ENCODE measurements at regions not wholly inside any gene's neighbourhood (a gene's known extent, or its start where the extent isn't known, plus 50 kb on each side); places are given as distances from the start of the nearest gene placed in this dataset.

DNA sequence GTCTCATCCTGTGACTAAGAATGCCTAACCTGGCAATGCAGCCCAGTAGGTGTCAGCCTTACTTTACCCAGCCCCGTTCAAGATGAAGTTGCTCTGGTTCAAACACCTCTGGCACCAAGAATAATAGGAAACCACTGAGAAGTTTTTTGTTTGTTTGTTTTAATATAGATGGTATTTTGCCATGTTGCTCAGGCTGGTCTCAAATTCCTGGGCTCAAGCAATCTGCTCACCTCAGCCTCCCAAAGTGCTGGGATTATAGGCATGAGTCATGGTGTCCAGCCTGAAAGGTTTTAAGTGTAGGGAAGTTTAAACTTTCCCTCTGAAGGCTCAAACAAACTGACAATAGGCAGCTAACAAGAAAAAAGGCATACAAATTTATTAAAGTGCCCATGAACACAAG is 51.2 kb upstream of the ABCC4 start:
- DNase-seq (ENCODE audit: low read depth), result no peak

DNA sequence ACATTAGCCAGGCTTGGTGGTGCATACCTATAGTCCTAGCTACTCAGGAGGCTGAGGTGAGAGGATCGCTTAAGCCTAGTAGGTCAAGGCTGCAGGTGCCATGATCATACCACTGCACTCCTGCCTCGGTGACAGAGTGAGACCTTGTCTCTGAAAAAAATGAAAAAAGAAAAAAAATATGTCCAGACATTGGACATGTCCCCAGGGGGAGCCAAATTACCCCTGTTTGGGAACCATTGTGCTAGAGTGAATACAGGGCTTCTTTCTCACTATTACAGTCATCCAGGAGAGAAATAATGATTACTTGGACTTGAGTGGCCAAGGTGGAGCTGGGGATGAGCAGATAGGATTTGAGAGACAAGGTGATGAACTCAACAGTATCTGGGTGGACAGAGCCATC is 52.9 kb upstream of the ABCC4 start:
- no peak for DNase-seq (ENCODE audit: low read depth)

DNA sequence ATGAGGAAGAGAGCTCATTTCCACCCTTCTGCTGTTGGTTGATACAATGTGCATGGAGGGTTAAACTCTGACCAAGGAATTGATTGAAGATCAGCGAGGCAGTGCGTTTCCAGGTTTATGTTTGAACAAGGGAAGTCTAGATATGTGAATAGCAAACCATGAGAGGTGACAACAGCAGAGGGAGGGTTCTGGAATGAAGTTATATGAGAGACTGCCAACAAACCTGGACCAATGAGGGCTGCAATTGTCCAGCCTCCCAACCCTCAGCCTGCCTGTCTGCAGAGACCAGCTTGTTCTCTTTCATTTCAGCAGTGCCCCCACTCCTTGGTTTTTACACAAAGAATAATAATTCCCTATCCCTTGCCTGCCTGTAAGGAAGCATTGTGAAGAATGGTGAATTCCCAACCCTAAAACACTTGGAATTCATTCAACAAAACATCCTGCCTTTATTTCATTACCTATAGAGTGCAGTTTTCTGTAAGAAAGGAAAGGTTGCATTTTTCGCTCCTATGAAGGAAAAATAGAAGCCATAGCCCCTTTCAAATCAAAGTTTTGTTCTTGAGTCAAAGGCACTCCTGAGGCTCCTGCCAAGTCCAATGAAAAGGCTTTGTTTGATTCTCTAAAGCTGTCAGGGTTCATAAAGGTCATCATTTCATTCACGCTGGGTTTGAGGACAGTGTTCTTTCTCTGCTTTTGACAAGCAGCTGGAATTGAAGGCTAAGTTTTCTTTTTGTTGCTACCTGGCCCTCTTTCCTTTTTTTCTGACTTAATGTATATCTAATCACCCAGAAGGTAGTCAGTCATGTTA is 53.6 kb upstream of the ABCC4 start:
- DNase-seq (ENCODE audit: low read depth), result no peak

DNA sequence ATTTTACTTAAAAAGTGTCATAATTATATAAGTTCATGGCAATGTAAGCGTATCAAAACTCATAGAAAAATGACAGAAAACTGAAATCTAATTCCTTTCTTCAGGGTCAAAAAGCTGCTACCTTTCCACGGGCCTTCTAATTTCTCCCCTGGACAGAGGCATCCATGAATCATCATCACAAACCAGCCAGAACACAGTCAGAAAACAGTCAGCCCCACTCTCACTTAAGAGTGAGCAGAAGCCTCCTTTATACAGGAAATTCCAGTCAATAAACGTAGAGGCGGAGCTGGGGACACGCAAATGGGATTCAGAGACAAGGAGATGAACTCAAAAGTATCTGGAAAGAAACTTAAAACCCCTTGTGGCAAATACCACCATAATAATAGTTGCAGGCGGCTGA is 54.2 kb upstream of the ABCC4 start:
- no peak for DNase-seq (ENCODE audit: low read depth)

DNA sequence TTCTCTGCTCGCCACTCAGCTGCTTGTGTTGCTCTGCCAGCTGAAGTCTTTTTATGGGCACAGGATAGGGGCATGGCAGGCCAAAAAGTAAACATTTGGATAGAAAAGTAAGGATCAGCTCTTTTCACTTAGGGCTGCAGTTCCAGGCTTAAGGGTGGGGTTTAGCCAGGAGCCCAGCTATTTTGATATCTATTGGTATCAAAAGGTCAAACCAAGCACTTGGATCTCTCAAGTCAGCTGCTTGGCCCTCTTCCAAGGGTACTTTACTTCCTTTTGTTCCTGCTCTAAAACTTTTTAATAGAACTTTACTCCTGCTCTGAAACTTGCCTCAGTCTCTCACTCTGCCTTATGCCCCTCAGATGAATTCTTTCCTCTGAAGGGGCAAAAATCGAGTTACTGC is 55.7 kb upstream of the ABCC4 start:
- DNase-seq (ENCODE audit: low read depth), result no peak

DNA sequence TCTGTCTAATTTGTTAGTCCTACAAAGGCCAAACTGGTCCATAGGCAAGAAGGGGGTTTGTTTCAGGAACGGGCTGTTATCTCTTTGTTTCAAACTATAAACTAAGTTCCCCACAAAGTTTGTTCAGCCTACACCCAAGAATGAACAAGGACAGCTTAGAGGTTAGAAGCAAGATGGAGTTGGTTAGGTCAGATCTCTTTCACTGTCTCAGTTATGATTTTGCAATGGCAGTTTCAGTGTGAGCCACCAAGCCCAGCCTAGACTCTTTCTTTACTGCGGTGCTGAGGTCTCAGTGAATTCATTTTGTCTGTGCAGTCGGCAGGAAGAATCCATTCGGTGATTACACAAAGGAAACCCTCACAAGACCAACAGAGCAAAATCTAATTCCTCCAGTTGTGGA is 56.6 kb upstream of the ABCC4 start:
- DNase-seq (ENCODE audit: low read depth), result no peak

DNA sequence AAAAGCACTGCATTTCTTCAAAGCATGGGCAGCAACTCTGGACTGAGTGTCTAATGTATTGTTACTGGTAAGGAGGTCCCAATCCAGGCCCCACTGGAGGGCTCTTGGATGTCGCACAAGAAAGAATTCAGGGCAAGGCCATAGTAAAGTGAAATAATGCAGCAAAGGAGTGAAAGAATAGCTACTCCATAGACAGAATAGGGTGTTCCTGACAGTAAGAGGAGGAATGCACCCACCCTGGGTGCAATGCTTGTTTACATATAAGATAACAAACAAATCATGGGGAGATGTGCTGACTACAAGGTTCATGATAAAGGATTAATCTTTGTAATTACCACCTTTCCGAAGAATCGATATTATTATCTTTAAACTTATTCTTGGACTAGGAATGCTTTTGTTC is 58.8 kb upstream of the ABCC4 start:
- DNase-seq (ENCODE audit: low read depth), result no peak

DNA sequence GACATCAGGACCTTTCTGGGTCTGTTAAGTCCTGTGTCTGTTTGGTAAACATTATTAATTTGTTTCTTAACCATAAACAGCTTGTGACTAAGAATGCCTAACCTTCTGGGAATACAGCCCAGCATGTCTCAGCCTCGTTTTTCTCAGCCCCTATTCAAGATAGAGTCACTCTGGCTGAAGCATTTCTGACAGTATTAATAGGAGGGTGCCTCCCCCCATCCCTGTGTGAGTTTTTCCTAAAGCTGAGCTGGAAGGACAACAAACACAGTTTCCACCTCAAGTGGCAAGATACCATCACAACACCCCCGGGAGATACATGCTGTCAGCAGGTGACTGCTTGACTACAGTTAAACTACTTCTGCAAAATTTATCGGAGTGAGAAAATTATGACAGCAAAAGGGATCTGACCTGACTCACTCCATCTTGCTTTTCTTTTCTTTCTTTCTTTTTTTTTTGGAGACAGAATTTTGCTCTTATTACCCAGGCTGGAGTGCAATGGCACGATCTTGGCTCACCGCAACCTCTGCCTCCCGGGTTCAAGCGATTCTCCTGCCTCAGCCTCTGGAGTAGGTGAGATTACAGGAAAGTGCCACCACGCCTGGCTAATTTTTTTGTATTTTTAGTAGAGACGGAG is 59.3 kb upstream of the ABCC4 start:
- no peak for DNase-seq (ENCODE audit: low read depth)

DNA sequence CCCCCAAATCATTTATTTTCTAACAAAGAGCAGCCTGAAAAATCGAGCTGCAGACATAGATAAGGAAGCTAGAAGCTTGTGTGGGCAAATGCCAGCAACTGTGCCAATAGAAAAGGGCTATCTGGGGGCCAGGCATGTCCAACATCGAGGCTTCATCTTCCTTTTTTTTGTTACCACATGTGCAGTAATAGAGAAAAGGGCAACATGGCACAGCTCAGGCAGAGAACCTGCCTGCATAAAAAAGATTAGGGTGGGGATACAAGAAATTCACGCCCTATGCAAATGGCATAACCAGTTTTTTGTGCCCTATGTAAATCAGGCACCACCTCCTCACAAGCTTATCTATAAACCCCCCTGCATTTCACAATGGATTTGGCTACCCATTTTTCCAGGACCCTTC is 60.4 kb upstream of the ABCC4 start:
- DNase-seq (ENCODE audit: low read depth), result no peak

DNA sequence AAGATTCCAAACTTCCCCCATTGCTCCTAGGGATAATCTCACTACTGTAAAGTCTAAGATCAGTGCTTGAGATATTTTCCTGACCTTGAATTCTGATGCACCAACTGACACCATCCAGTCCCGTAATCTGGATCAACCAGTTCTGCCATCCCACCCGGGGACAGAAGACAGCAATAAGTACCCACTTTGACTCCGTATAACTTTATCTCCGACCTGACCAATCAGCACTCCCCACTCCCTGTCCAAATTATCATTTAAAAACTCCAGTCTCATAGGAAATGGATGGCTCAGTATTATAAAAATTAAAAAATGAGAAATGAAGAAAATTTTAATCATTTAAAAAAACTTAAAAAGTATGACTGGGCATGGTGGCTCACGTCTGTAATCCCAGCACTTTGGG is 61.4 kb upstream of the ABCC4 start:
- no peak for DNase-seq (ENCODE audit: low read depth)

DNA sequence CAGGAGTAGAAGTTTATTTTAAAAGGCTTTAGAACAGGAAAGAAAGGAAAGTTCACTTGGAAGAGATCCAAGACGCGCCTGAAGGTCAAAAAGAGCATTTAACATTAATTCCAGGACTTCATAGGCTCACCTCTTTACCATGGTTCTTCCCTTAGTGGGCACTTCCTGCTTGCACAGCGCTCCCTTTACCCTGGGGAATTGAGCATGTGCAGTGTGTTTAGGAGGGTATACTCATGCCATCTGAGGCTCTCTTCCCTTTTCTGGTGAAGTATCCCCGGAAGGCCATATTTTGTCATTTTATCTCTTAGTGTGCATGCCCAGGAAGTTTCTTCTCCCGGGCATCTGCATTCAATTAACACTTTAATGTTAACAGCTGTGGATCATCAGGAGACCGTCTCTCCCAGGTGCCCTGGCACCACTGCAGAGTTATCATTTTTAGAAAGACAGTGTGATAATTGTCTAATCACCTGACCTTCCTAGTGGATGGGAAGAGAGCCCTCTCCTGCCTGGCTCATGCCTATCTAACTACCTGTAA is 66.1 kb upstream of the ABCC4 start:
- no peak for DNase-seq (ENCODE audit: low read depth)

DNA sequence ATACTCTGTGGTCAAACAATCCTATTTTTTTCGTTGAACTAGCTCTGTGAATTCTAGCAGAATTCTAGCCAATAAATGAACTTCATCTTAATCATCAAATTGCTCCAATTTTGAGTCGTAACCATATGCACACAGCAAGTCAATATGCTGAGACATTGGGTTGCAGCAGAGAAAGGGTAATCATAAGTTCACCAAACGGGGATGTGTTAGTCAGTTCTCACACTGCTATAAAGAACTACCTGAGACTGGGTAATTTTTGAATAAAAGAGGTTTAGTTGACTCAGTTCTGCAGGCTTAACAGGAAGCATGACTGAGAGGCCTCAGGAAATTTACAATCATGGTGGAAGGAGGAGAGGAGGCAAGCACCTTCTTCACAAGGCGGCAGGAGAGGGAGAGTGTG is 67.7 kb upstream of the ABCC4 start:
- no peak for DNase-seq (ENCODE audit: low read depth)

DNA sequence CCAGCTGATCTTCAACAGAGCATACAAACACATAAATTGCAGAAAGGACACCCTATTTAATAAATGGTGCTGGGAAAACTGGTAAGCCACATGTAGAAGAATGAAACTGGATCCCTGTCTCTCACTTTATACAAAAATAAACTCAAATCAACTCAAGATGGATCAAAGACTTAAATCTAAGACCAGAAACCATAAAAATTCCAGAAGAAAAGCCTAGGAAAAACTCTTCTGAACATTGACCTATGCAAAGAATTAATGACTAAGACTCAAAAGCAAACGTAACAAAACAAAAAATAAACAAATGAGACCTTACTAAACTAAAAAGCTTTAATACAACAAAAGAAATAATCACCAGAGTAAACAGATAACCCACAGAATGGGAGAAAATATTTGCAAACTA is 74.5 kb upstream of the ABCC4 start:
- no peak for DNase-seq (ENCODE audit: low read depth)

DNA sequence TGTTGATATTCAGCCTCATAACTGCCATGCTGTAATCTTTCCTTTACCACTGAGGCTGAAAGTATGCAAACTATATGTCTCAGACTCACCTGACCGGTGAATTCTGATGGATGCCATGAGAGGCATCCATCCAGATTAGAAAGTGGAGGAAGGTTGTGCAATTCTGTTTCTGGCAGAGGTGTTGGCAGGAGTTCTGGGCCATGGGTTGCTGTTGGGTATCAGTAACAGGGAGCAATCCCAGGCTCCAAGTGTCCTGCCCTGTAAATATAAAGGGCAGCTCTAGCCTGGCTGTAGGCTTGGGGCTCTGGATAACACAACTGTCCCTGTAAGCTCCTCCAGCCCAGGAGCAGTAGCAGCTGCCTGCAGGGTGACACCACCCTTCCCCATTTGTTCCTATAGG is 77.4 kb upstream of the ABCC4 start:
- no peak for DNase-seq (ENCODE audit: low read depth)

DNA sequence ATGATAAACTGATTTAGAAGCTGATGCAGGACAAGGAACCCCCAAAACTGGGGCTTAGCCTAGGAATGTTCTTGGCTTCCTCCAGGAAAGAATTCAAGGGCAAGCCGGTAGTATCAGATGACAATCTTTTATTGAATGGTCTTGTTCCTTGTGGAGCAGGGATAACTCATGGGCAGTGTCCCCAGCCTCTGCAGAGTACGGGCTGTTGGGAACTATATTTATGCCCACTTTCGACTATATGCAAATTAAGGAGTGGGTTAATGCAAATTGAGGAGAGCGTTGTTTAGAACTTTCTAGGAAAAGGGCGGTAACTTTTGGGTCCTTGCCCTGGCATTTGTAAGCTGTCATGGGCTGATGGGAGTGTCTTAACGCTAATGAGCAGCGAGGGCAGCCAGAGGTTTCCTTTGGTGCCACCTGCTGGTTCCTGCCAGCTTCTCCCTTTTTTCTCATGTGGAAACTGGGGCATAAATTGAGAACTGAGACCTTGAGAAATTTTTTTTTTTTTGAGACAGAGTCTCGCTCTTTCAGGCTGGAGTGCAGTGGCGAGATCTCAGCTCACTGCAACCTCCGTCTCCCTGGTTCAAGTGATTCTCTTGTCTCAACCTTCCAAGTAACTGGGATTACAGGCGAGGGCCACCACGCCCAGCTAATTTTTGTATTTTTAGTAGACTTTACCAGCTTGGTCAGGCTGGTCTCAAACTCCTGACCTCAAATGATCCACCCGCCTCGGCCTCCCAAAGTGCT is 79.4 kb upstream of the ABCC4 start:
- peak; percentile 40 for DNase-seq (ENCODE audit: low read depth)

DNA sequence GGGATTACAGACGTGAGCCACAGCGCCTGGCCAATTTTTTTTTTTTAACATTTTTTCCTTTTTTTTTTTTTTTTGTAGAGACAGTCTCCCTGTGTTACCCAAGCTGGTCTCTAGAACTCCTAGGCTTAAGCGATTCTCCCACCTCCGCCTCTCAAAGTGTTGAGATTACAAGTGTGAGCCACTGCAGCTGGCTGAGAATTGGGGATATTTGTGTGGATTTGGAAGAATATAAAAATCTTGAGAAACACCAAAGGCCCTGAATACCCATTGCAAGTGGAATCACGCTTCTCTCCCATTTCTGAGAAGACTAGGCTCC is 79.9 kb upstream of the ABCC4 start:
- no peak for DNase-seq (ENCODE audit: low read depth)

DNA sequence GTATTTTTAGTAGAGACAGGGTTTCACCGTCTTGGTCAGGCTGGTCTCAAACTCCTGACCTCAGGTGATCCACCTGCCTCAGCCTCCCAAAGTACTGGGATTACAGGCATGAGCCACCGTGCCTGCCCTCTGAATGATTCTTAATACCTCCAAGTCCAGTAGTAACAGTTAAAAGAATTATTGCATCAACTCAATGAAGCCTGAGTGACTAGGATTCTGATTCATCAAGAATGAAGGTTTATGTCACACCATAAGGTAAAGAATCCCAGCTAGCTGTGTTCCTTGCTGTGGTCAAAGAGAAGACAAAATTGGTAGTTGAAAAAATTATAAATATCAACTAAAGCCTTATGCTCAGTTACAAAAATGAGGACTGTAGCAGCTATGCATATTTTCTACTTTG is 81.2 kb upstream of the ABCC4 start:
- DNase-seq (ENCODE audit: low read depth), result no peak

DNA sequence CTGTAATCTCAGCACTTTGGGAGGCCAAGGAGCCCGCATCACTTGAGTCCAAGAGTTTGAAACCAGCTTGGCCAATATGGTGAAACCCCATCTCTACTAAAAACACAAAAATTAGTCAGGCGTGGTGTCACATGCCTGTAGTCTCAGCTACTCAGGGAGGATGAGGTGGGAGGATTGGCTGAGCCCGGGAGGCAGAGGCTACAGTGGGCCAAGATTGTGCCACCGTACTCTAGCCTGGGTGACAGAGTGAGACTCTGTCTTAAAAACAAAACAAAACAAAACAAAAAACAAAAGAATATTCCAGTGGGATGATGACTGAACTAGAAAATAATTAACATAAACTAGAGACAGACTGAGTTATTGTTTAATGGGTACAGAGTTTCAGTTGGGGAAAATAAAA is 81.7 kb upstream of the ABCC4 start:
- no peak for DNase-seq (ENCODE audit: low read depth)

DNA sequence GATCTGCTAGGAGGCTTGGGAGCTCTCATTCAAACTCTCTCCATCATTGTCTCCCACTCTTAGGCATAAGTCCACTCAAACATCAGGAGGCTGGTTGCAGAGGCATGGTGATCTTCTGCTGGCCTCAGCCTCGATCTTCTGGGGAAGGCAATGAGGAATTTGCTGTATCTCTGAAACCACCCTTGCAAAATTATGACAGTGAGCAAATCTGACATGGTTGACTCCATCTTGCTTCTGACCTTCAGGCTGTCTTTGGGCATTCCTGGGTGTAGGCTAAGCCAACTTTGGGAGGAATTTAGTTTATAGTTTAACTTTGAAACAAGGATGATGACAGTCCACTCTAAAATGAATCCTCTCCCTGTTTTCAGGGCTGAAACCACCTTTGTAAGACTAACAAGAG is 84.1 kb upstream of the ABCC4 start:
- DNase-seq (ENCODE audit: low read depth), result no peak

DNA sequence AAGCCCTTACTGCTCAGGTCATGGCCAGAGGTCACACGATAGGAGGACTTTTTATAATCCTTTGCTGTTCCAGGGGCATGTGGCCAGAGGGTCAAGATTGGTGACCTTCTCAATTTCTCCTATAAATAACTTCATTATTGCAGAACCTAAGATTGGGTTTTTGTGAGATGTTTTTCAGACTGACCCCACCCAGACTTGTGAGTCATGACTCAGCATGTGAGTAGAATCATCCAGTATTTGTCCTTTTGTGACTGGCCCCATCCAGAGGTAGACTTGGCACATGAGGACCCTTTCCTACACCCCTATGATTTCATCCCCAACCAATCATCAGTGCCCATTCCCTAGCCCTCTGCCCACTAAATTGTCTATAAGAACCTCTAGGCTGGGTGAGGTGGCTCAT is 84.5 kb upstream of the ABCC4 start:
- DNase-seq (ENCODE audit: low read depth), result no peak

DNA sequence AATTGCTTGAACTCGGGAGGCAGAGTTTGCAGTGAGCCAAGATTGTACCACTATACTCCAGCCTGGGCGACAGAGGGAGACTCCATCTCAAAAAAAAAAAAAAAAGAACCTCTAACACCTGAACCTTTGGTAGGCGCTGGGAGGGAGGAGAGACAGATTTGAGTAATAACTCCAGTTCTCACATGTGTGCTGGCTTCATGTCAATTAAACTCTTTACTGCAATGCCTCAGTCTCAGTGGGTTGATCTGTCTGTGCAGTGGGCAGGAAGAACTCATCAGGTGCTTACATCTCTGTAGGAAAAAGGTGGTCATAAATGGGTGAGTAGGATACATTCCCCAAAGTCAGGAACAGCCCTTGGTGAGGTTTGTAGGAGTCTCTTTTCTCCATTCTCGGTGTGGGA is 85.1 kb upstream of the ABCC4 start:
- DNase-seq (ENCODE audit: low read depth), result no peak

DNA sequence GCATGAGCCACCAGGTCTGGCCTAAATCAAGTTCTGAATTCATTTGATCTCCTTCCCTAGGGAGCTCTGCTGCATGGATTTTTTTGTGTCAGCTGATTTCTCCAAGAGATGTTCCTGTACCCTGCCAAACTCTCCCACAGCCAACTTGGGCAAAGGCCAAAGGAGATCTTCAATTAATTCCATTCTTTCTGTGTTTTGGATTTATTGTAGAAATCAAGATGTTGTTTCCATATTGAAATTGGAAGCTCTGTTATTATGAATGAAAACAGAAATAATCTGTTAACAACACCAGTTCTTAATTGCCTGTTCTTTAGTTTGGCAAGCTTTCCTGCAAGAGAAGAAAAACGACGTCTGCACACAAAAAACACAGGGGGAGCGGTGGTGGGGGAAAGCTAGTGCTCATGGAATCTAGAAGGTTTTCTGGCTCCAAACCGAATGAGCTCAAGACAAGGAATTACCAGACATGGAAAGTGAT is 86.5 kb upstream of the ABCC4 start:
- no peak for DNase-seq (ENCODE audit: low read depth)

DNA sequence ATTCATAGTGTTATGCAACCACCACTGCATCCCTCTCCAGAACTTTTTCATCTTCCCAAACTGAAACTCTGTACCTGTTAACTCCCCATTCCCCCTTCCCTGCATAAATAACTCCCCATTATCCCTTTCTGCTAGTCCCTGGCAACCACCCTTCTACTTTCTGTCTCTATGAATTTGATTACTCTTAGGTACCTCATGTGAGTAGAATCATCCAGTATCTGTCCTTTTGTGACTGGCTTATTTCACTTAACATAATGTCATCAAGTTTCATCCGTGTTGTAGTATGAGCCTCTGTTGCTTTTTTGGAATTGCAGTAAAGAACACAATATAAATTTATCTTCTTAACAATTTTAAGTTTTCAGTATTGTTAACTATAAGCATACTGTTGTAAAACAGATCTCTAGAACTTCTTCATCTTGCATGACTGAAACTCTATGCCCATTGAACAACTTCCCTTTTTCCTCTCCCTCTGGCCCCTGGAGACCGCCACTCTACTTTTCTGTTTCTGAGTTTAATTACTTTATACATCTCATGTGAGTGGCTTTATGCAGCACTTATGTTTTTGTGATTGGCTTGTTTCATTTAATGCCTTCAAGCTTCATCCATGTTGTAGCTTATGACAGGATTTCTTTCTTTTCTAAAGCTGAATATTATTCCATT is 87.3 kb upstream of the ABCC4 start:
- no peak for DNase-seq (ENCODE audit: low read depth)
